KMS-11 (cell line): ENCODE measurements at regions not wholly inside any gene's neighbourhood (a gene's known extent, or its start where the extent isn't known, plus 50 kb on each side); places are given as distances from the start of the nearest gene placed in this dataset.

ENCODE experiments used
- H2AFZ ChIP-seq: fragments of 200-600 bp; sonication (generic); 2 replicates; pipeline ENCODE4 v1.6.1; 2016; ENCODE audit warnings: antibody characterized with exemption, mixed run types, low read depth
- H3K27ac ChIP-seq: fragments of 200-600 bp; sonication (generic); 2 replicates; pipeline ENCODE4 v1.6.1; 2016; ENCODE audit warnings: mild to moderate bottlenecking, mixed run types
- H3K27me3 ChIP-seq: fragments of 200-600 bp; sonication (generic); 2 replicates; pipeline ENCODE4 v1.6.1; 2017; ENCODE audit warnings: mild to moderate bottlenecking, low read depth, mixed run types, moderate library complexity; ENCODE audit not compliant: insufficient read depth
- H3K36me3 ChIP-seq: fragments of 200-600 bp; sonication (generic); 2 replicates; pipeline ENCODE4 v1.6.1; 2017; ENCODE audit warnings: mild to moderate bottlenecking, mixed run types; ENCODE audit not compliant: insufficient read depth
- H3K4me1 ChIP-seq: fragments of 200-600 bp; sonication (generic); 2 replicates; pipeline ENCODE4 v1.6.1; 2016; ENCODE audit warnings: mild to moderate bottlenecking, low read depth, mixed run types; ENCODE audit not compliant: poor library complexity, severe bottlenecking
- H3K4me2 ChIP-seq: fragments of 200-600 bp; sonication (generic); 2 replicates; pipeline ENCODE4 v1.7.0; 2016; ENCODE audit warnings: mild to moderate bottlenecking, mixed run types
- H3K4me3 ChIP-seq: fragments of 200-600 bp; sonication (generic); IDR thresholded peaks from 2 replicates; pipeline ENCODE4 v1.6.1; 2017; ENCODE audit warnings: low read depth, low read length, mixed read lengths; ENCODE audit not compliant: insufficient read depth
- H3K79me2 ChIP-seq: fragments of 200-600 bp; sonication (generic); 2 replicates; pipeline ENCODE4 v1.6.1; 2016; ENCODE audit warnings: low read depth, mixed run types; ENCODE audit not compliant: insufficient read depth
- H3K9ac ChIP-seq: fragments of 200-600 bp; sonication (generic); 2 replicates; pipeline ENCODE4 v1.6.1; 2016; ENCODE audit warnings: mild to moderate bottlenecking, mixed run types
- H4K20me1 ChIP-seq: fragments of 200-600 bp; sonication (generic); 2 replicates; pipeline ENCODE4 v1.6.1; 2016; ENCODE audit warnings: mild to moderate bottlenecking, mixed run types; ENCODE audit not compliant: insufficient read depth
- TF ChIP-seq, protein P1 (sequence below): fragments of 200-600 bp; sonication (generic); conservative IDR thresholded peaks from 2 replicates; pipeline ENCODE4 v1.6.1; 2017; ENCODE audit warnings: low read depth, mild to moderate bottlenecking, antibody characterized with exemption, low read length, moderate library complexity, mixed read lengths

DNA sequence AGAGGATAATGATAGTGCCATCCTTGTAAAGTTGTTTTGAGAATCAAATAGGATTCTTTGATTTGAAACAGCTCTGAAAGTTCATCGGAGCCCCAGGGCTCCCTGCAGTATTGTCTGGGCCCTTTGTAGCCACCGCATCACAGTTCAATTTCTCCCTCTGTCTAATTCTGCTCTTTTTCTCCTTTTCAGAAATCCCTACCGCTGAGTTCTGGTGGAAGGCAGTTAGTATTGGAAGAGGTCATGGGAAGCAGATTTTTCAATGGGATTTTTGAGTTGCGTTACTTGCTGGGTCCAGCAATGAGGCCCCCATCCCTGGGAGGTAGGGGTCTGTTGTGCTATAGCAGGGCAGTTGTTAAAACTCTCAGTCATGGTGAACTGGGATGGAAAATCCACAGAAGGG, 101.0 kb upstream of the DISP3 start:
- Histone ChIP-seq H3K4me1 (no peaks in the 10 kb centered on the region), H3K4me2 (no peak overlapping the region), H3K27me3 (peaks cover 58% of the 10 kb centered on the region; the same call in 1 of the 2 replicates), H3K9ac (no peak overlapping the region), H4K20me1 (no peaks in the 10 kb centered on the region), H3K36me3 (no peaks in the 10 kb centered on the region), H3K4me3 (no peak overlapping the region), H2AFZ (no peak overlapping the region), H3K27ac (no peak overlapping the region), H3K79me2 (no peaks in the 10 kb centered on the region)
- TF ChIP-seq, protein P1, sequence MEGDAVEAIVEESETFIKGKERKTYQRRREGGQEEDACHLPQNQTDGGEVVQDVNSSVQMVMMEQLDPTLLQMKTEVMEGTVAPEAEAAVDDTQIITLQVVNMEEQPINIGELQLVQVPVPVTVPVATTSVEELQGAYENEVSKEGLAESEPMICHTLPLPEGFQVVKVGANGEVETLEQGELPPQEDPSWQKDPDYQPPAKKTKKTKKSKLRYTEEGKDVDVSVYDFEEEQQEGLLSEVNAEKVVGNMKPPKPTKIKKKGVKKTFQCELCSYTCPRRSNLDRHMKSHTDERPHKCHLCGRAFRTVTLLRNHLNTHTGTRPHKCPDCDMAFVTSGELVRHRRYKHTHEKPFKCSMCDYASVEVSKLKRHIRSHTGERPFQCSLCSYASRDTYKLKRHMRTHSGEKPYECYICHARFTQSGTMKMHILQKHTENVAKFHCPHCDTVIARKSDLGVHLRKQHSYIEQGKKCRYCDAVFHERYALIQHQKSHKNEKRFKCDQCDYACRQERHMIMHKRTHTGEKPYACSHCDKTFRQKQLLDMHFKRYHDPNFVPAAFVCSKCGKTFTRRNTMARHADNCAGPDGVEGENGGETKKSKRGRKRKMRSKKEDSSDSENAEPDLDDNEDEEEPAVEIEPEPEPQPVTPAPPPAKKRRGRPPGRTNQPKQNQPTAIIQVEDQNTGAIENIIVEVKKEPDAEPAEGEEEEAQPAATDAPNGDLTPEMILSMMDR, result no peak

GRCh38 chr1:11379851-11380250, 99.1 kb upstream of the DISP3 start:
- Histone ChIP-seq H3K27ac (no peak overlapping the region), H3K4me3 (no peak overlapping the region), H3K4me2 (no peak overlapping the region), H4K20me1 (no peaks in the 10 kb centered on the region), H2AFZ (no peak overlapping the region), H3K36me3 (no peaks in the 10 kb centered on the region), H3K79me2 (no peaks in the 10 kb centered on the region), H3K27me3 (peaks cover 76% of the 10 kb centered on the region), H3K4me1 (no peaks in the 10 kb centered on the region), H3K9ac (no peak overlapping the region)
- TF ChIP-seq, protein P1, result no peak

- no peaks in the 10 kb centered on the region for H3K79me2 ChIP-seq
- no peaks in the 10 kb centered on the region for H3K4me1 ChIP-seq
- H3K9ac ChIP-seq, result no peak overlapping the region
- H3K4me3 ChIP-seq, result no peak overlapping the region
- peaks cover 80% of the 10 kb centered on the region for H3K27me3 ChIP-seq
- H3K36me3 ChIP-seq, result no peaks in the 10 kb centered on the region
- H3K27ac ChIP-seq, result no peak overlapping the region
- no peak overlapping the region for H3K4me2 ChIP-seq
- no peaks in the 10 kb centered on the region for H4K20me1 ChIP-seq
- H2AFZ ChIP-seq, result no peak overlapping the region
- TF ChIP-seq, protein P1, result no peak
These were observed 98.5 kb upstream of the DISP3 start for GRCh38 chr1:11380500-11380899.

DNA sequence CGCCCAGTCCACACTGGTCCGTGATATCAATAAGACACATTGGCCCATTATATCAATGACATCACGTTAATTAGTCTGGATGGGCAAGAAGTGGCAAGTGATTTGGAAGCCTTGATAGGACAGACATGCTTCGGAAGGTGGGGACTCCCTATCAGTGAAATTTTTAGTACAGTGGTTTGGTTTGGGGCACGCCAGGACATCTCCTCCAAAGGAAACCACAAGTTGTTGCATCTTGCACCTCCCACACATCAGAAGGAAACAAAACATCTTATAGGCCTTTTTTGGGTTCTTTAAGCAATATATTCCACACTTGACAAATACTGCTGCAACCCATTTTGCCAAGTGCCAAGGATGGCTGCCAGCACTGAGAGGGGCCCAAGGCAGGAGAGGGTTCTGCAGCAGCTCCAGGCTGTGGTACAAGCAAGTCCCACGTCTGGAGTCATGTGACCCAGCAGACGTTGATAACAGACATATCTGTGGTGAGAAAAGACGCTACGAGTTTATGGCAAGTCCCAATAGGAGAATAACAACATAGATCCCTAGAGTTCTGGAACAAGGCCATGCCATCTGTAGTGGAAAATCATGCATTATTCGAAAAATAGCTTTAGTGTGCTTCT, 95.3 kb upstream of the DISP3 start:
- Histone ChIP-seq H3K27ac (no peak overlapping the region), H3K4me1 (no peaks in the 10 kb centered on the region), H2AFZ (no peak overlapping the region), H3K4me3 (no peak overlapping the region), H3K79me2 (no peaks in the 10 kb centered on the region), H3K4me2 (no peak overlapping the region), H4K20me1 (no peaks in the 10 kb centered on the region), H3K36me3 (no peaks in the 10 kb centered on the region), H3K9ac (no peak overlapping the region), H3K27me3 (peaks cover 89% of the 10 kb centered on the region)
- TF ChIP-seq, protein P1, result no peak
